ENCODE measurements at regions not wholly inside any gene's neighbourhood (a gene's known extent, or its start where the extent isn't known, plus 50 kb on each side); places are given as distances from the start of the nearest gene placed in this dataset.

DNA sequence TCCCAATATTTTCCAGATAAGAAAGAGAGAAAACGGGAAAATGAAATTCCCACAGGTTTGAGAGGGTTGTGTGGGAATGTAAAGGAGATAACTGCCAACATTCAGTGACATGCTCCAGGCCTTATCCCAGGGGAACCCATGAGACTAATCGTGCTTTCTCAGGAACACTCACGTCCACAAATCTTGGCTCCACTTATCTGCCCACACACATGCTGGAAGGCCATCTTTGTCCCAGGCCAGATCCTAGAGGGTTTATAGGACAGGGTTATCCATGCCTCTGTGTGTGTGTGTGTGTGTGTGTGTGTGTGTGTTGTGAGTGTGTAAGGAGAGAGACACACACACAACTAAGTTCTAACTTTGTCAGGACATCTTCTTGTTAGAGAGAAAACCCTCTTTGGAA lies 182.2 kb upstream of the E2F7 start:
- TF ChIP-seq GATA2 (IDR thresholded peaks at IDR 0.05; ENCODE audit: low read depth, low read length) = no peak
- no peak for TF ChIP-seq GATA3 (IDR thresholded peaks at IDR 0.05; ENCODE audit: low read depth, low read length)

Data from SH-SY5Y (cell line).